Mammary epithelial cell (primary cell): ENCODE measurements at regions not wholly inside any gene's neighbourhood (a gene's known extent, or its start where the extent isn't known, plus 50 kb on each side); places are given as distances from the start of the nearest gene placed in this dataset.

Experiments used
- CTCF ChIP-seq, 2 donors: IDR thresholded peaks in 1 of 2; conservative IDR thresholded peaks in 1 of 2; 2 replicates each; pipeline ENCODE4 v1.5.1; 2011 to 2012; ENCODE audit warnings: inconsistent platforms in 2 of 2, low read length in 2 of 2, mild to moderate bottlenecking in 2 of 2, control low read depth in 1 of 2, low read depth in 1 of 2; ENCODE audit not compliant: insufficient read depth in 1 of 2; ENCODE audit errors: extremely low read depth in 1 of 2
- EZH2 ChIP-seq: IDR thresholded peaks from 2 replicates; pipeline ENCODE4 v1.6.1; 2012; ENCODE audit warnings: low read length, inconsistent platforms, borderline replicate concordance

GRCh38 chr1:234875328-234875952 is 253.2 kb downstream of the TOMM20 start:
- TF ChIP-seq CTCF (conservative IDR thresholded peaks at IDR 0.05 in 1 of 2, IDR thresholded peaks at IDR 0.05 in 1 of 2; ENCODE audit: extremely low read depth in 1 of 2, insufficient read depth in 1 of 2, low read depth in 1 of 2, low read length in 2 of 2): no peak
- TF ChIP-seq EZH2: no peak
